NCI-H187 (cell line): ENCODE measurements at regions not wholly inside any gene's neighbourhood (a gene's known extent, or its start where the extent isn't known, plus 50 kb on each side); places are given as distances from the start of the nearest gene placed in this dataset.

Experiments
- DNase-seq, 2 experiments: peaks; one replicate each; lab custom pipeline; 2025; lab: John Stamatoyannopoulos, UW

DNA sequence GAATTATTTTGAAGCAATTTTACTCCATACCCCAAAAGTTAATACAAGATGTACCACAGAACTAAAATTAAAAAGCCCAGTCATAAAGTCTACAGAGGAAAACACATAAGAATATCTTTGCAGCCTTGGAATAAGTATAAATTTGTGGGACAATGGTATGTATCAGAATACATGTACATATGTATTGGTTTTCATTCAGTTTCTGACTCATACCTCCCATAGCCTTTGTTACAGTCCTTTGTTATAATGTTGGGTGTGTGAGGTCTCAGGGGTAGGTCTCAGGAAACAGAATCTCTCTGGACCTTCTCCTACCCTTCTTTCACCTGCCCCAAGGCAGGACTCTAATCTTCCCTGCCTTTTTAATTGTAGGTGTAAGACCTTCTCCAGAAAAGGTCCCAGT lies 1370.7 kb upstream of the CDH2 start:
- no peak for DNase-seq

DNA sequence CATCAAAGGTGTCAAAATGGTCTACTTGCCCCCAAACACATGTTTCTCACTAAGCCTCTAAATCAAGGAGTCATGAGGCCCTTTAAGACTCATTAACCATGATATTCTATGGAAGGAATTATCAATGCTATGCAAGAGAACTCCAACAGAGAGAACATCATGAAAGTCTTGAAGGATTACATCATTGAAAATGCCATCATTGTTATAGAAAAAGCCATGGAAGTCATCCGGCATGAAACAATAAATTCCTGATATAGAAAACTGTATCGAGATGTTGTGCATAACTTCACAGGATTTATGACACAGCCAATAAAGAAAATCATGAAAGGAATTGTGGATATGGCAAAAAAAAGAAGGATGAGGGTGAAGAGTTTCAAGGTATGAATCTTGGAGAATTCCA lies 1363.6 kb upstream of the CDH2 start:
- DNase-seq: no peak

GRCh38 chr18:29531746-29532145 lies 1354.8 kb upstream of the CDH2 start:
- DNase-seq: no peak

DNA sequence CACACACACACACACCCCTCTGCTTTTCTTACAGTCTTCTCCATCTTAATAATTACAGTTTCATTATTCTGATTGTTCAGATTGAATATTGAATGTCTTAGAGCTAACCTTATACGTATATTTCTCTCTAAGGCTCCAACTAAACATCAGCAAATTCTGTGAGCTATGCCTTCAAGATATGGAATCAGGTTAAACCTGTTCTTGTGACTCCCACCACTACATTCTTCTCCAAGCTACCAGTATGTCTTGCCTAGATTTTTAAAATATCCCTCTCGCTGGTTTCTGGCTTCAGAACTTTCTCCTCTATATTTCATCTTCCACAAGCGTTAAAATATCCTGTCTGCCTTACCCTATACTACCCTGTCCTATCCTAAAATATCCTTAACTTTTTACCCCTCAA lies 1346.4 kb upstream of the CDH2 start:
- no peak for DNase-seq

GRCh38 chr18:29512761-29513160 lies 1335.8 kb upstream of the CDH2 start:
- no peak for DNase-seq

- no peak for DNase-seq
Observed at GRCh38 chr18:29512203-29512602, 1335.3 kb upstream of the CDH2 start.

- DNase-seq: no peak
Observed at GRCh38 chr18:29501952-29502351, 1325.0 kb upstream of the CDH2 start.

DNA sequence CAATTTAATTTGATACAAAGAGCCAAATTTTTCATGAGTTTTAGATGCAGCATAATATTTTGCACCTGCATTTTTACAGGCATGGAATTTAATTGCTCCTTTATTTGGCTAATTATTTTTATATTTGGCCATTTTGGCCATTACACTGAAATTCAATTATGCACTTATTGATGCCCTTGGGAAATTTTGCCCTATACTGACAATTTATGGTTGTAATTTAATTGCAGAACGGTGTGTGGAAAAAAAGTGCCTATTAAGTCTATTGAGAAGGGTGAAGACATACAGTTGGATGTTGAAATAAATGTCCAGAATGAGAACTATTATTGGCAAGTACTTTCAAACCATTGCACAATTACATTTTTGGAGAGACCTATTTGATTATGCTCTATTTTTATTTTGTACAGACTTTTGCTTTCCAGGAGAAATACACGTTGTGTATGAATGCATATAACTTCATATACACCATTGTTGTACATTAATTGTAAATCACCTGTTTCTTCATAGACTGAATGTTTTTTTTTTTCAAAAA lies 1319.3 kb upstream of the CDH2 start:
- DNase-seq: no peak

DNA sequence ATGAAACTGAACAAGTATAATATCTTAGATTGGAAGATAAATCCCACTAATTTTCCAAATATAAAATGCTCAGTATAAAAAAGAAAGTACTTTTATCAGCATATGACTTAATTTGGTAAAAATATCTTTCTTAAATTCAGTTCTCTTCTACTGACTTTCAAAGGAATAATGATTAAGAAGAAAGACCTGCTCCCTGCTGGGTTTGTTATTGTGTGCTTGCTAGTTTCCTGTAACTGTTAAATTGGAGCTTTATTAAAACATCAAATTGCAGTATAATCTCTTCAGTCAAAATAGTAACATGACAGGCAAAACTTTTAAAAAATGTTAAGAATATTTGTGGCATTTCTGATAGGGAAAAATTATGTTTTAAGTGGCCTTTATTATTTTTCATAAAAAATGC lies 1317.4 kb upstream of the CDH2 start:
- no peak for DNase-seq

- DNase-seq: no peak
Observed at GRCh38 chr18:29491907-29492306, 1315.0 kb upstream of the CDH2 start.

DNA sequence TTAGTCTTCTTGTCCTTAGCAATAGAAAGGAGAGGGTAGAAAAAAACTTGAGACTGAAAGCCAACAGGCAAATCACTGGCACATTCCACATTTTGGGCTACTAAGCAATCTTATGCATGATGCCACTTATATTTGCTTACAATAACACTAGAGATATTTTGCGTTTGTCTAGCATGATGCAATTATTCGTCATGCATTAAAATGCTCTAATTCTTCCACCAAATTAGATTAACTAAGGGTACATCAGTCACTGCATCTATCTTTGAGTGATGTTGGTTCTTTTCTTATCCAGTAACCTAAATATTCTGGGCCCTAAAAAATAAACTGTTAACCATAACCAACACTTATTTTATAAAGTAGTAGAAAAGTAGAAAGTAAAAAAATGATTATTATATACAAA lies 1311.7 kb upstream of the CDH2 start:
- no peak for DNase-seq

DNA sequence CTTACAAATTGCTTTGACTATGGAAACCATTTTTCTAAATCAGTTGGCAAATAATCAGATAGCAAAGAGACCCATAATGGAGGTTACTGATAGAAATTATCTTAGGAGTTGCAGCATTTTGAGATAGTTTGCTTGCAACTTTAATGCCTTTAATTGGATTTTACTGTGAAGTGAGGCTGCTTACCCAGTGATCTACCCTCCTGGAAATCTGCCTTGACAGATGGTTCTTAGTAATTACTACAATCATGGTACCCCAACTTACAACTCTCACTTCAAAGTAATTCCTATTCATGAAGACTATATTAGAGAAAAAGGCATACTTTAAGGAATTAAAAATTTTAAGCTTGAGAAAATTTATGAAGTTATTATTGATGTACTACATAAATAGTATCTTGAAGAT lies 1288.6 kb upstream of the CDH2 start:
- DNase-seq: no peak

- no peak for DNase-seq
Observed at GRCh38 chr18:29459972-29460371, 1283.0 kb upstream of the CDH2 start.

GRCh38 chr18:29457316-29457889 lies 1280.5 kb upstream of the CDH2 start:
- DNase-seq: no peak

GRCh38 chr18:29449424-29449823 lies 1272.5 kb upstream of the CDH2 start:
- no peak for DNase-seq

- DNase-seq: no peak
Observed at GRCh38 chr18:29439398-29439797, 1262.5 kb upstream of the CDH2 start.

- DNase-seq: no peak
Observed at GRCh38 chr18:29436459-29436858, 1259.5 kb upstream of the CDH2 start.

- no peak for DNase-seq
Observed at GRCh38 chr18:29434650-29435049, 1257.7 kb upstream of the CDH2 start.

DNA sequence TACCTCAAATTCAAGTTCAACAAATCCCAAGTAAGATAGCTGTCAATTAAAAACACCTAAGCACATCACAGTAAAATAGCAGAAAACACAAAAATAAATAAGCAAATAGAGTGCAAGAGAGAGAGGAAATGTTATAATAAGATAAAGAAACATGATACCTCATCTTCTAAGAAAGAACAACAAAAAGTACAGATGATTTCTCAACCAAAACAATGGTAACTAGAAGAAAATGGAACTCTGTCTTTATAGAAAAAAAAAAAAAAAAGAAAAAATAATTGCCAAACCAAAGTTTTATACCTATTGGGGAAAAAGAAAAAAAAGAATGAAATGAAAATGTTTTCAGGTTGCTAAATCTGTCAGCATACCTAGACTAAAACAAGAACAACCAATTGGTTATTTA lies 1253.5 kb upstream of the CDH2 start:
- no peak for DNase-seq

DNA sequence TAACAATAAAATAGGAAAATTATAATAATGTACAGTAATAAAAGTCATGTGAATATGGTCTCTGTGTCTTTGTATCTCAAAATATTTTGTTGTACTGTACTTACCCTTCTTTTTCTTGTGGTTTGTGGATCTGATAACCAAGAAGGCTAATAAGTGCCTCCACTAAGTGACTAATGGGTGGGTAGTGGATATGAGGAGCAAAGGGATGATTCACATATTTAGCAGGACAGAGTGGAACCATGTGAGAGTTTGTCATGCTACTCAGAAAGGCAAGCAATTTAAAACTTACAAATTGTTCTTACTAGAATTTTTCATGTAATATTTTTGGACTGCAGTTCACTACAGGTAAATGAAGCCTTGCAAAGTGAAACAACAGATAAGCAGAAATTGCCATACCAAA lies 1241.2 kb upstream of the CDH2 start:
- DNase-seq: no peak

DNA sequence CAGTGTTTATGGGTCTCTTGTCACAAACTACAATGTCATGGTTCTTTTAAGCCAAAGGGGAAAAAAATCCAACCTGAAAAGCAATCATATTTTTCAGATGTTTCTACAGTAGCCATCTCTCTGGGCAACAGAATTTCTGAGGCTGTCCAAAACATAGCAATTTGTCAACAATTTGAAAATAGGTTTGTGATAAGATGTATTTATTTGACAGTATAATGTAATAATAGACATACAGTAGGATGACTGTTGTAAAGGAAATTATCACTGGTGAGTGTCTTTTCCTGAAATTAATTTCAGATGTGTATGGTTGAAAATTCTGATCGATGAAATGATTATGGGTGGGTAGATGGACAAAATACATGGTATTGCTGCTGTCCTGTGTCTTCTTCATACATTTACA lies 1230.1 kb upstream of the CDH2 start:
- no peak for DNase-seq

DNA sequence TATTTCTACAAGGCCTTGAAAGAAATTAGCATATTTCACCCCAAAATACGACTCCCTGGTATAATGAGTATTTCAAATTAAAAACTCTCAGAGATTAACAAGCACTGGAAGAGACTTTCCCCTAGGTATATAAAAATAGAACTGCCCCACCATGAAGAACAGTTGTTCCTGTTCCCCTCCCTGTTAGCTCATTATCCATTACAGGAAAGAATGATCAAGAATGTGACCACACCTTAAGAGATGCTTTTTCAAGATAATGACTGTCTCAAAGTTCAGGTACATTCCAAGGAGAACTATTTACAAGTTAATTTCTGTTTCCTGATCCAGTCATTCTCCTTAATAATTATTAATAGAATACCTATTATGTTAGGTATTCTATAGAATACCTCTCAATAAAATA lies 1220.6 kb upstream of the CDH2 start:
- DNase-seq: no peak

DNA sequence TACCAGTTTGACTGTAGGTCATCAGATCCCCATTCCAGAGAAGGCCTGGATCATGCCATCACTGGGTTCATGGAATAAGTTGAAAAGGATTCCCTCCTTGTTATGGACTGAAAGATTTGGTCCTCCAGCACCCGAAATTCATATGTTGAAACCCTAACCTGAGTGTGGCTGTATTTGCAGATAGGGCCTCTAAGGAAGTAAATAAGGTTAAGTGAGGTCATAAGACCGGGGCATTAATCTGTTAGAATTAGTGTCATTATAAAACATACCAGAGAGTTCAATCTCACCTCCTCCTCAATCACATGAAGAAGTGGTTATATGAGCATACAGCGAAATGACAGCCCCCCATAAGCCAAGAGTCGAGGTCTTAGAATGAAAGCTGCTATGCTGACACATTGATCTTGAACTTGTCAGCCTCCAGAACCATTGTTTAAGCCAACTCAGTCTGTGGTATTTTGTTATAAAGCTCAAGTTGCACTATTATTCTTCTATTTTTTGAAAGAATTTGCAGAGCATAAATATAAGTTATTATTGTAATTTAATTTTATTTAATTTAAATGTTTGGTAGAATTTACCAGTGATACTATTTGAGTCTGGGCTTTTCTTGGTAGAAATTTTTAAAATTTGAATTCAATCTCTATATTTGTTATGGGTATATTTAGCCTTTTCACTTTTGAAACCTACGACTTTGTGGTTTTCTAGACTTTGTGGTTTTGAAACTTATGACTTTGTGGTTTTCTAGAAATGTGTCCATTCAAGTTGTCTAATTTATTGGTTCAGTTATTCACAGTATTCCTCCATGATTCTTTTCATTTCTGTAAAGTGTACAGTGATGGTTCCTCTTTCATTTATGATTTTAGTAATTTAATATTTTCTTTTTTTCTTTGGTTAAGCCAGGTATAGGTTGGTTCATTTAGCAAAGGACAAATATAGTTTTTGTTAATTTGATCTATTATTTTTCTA lies 1206.7 kb upstream of the CDH2 start:
- no peak for DNase-seq
